ENCODE measurements at regions not wholly inside any gene's neighbourhood (a gene's known extent, or its start where the extent isn't known, plus 50 kb on each side); places are given as distances from the start of the nearest gene placed in this dataset.
A peak's percentile ranks its signal among the peaks of the same experiment; 100 is the strongest.

- TF ChIP-seq SMC3 (IDR thresholded peaks at IDR 0.05) (peak; percentile 63), EP300 (IDR thresholded peaks at IDR 0.05) (no peak), MYC (IDR thresholded peaks at IDR 0.05; ENCODE audit: borderline replicate concordance, low read length) (no peak), CTCF (IDR thresholded peaks at IDR 0.05) (peak; percentile 45), FOSL2 (IDR thresholded peaks at IDR 0.05) (no peak), FOSL2 (CRISPR knock-in tag; IDR thresholded peaks at IDR 0.05) (no peak), RCOR1 (IDR thresholded peaks at IDR 0.05; ENCODE audit: low read depth, low read length) (no peak), PHF8 (IDR thresholded peaks at IDR 0.05; ENCODE audit: borderline replicate concordance, low read depth) (no peak), POLR2A (IDR thresholded peaks at IDR 0.05; ENCODE audit: low read length) (no peak), CHD4 (IDR thresholded peaks at IDR 0.05; ENCODE audit: borderline replicate concordance) (no peak), ELK1 (IDR thresholded peaks at IDR 0.05; ENCODE audit: low read depth, low read length) (no peak), BHLHE40 (IDR thresholded peaks at IDR 0.05; ENCODE audit: low read depth, low read length) (no peak), HEYL (CRISPR knock-in tag; IDR thresholded peaks at IDR 0.05) (no peak)
These were observed 1238.9 kb downstream of the UQCRFS1 start for GRCh38 chr19:27974082-27974513.

Measured in A549 (cell line).